Hematopoietic multipotent progenitor cell treated with erythropoietin and hydrocortisone succinate and interleukin-3 and kit ligand, for 15 days (in vitro differentiated cells): ENCODE measurements at regions not wholly inside any gene's neighbourhood (a gene's known extent, or its start where the extent isn't known, plus 50 kb on each side); places are given as distances from the start of the nearest gene placed in this dataset.
"Not testable (repeated sequence)": the region's sequence is repeated elsewhere in the genome, so short reads cannot be mapped to it uniquely, and the experiment has no call there.

Experiments
- DNase-seq: peaks from one replicate; pipeline ENCODE4 v3.0.0-alpha.2; 2015; ENCODE audit warnings: low spot score

GRCh38 chr10:78210976-78211375 lies 177.3 kb downstream of the RPS24 start:
- DNase-seq = no peak

GRCh38 chr10:78211561-78212051 lies 177.9 kb downstream of the RPS24 start:
- no peak for DNase-seq

GRCh38 chr10:78212060-78212785 lies 178.6 kb downstream of the RPS24 start:
- DNase-seq = no peak

- DNase-seq = no peak
These were observed 179.1 kb downstream of the RPS24 start for GRCh38 chr10:78212786-78213175.

GRCh38 chr10:78214955-78215354 lies 181.3 kb downstream of the RPS24 start:
- no peak for DNase-seq

- no peak for DNase-seq
These were observed 182.0 kb downstream of the RPS24 start for GRCh38 chr10:78215645-78216044.

GRCh38 chr10:78217336-78217735 lies 183.7 kb downstream of the RPS24 start:
- no peak for DNase-seq

- DNase-seq = no peak
These were observed 185.3 kb downstream of the RPS24 start for GRCh38 chr10:78218798-78219490.

- DNase-seq = not testable (repeated sequence)
These were observed 185.9 kb downstream of the RPS24 start for GRCh38 chr10:78219568-78219967.

- no peak for DNase-seq
These were observed 187.1 kb downstream of the RPS24 start for GRCh38 chr10:78220781-78221180.

- DNase-seq = no peak
These were observed 188.6 kb downstream of the RPS24 start for GRCh38 chr10:78222096-78222790.

- no peak for DNase-seq
These were observed 189.4 kb downstream of the RPS24 start for GRCh38 chr10:78223088-78223487.

GRCh38 chr10:78224602-78225001 lies 190.9 kb downstream of the RPS24 start:
- DNase-seq = no peak

GRCh38 chr10:78225594-78225993 lies 191.9 kb downstream of the RPS24 start:
- no peak for DNase-seq

- no peak for DNase-seq
These were observed 195.8 kb downstream of the RPS24 start for GRCh38 chr10:78229489-78229888.

GRCh38 chr10:78229950-78230675 lies 196.4 kb downstream of the RPS24 start:
- DNase-seq = no peak

- DNase-seq = no peak
These were observed 197.7 kb downstream of the RPS24 start for GRCh38 chr10:78231327-78231726.

- DNase-seq = no peak
These were observed 198.3 kb downstream of the RPS24 start for GRCh38 chr10:78231939-78232338.

- DNase-seq = no peak
These were observed 202.9 kb downstream of the RPS24 start for GRCh38 chr10:78236416-78237015.

- not testable (repeated sequence) for DNase-seq
These were observed 204.3 kb downstream of the RPS24 start for GRCh38 chr10:78237951-78238350.

- no peak for DNase-seq
These were observed 213.6 kb downstream of the RPS24 start for GRCh38 chr10:78247266-78247665.

- DNase-seq = no peak
These were observed 214.2 kb downstream of the RPS24 start for GRCh38 chr10:78247821-78248220.
